Psoas muscle (tissue), 7 donors: ENCODE measurements at regions not wholly inside any gene's neighbourhood (a gene's known extent, or its start where the extent isn't known, plus 50 kb on each side); places are given as distances from the start of the nearest gene placed in this dataset.

Experiments
- ATAC-seq, 4 donors: fragments of 200-7000 bp; cut with Tn5 transposase; one replicate each; pipeline ENCODE4 v1.9.1; 2020; ENCODE audit warnings: moderate library complexity in 3 of 4, mild to moderate bottlenecking in 2 of 4
- DNase-seq, 2 donors: peaks; one replicate each; pipeline ENCODE4 v3.0.0-alpha.2; 2020
- H3K27ac ChIP-seq: fragments of 200-600 bp; one replicate; pipeline ENCODE4 v1.8.0; 2022
- H3K27me3 ChIP-seq, 3 donors: fragments of 200-600 bp in 1 of 3; one replicate each; pipeline versions ENCODE4 v1.6.1 to v1.8.0; 2013 to 2022; ENCODE audit warnings: low read length in 2 of 3, mild to moderate bottlenecking in 2 of 3, moderate library complexity in 1 of 3; ENCODE audit not compliant: insufficient read depth in 3 of 3
- H3K36me3 ChIP-seq, 2 donors: fragments of 200-600 bp in 1 of 2; one replicate each; pipeline versions ENCODE4 v1.6.1 to v1.8.0; 2013 to 2022; ENCODE audit warnings: low read depth in 1 of 2, mild to moderate bottlenecking in 1 of 2, moderate library complexity in 1 of 2; ENCODE audit not compliant: insufficient read depth in 1 of 2
- H3K4me1 ChIP-seq: fragments of 200-600 bp; one replicate; pipeline ENCODE4 v1.8.0; 2022
- H3K4me3 ChIP-seq: fragments of 200-600 bp; one replicate; pipeline ENCODE4 v1.8.0; 2022; ENCODE audit warnings: mild to moderate bottlenecking
- H3K9me3 ChIP-seq: fragments of 200-600 bp; one replicate; pipeline ENCODE4 v1.8.0; 2022
- WGBS, 3 donors: extraction: QIAGEN DNeasy Blood & Tissue Kit; methylation state at CpG; one replicate each; pipeline versions ENCODE4 v1.1.6 to v1.1.7; 2013; 5-methylcytosine and 5-hydroxymethylcytosine counted together
- intact Hi-C, 2 donors: fragments of 100-400 bp; cut with DNase I; formaldehyde crosslinking; loops; one replicate each; pipeline versions ENCODE4 v1.11.0 to v1.14.2; 2022
- TF ChIP-seq, protein P1 (sequence below): fragments of 200-600 bp; IDR thresholded peaks from one replicate; pipeline ENCODE4 v1.8.0; 2022; ENCODE audit warnings: antibody characterized with exemption
- donor health status: healthy with polysubstance abuse.
- donor health status: DM: no; HTN: no; CAD: no; lungs with moderate emphysema.
- donor health status: Bipolar disorder and iron deficiency.
- donor health status: healthy.
- donor health status: DM: yes; HTN: yes; CAD: no.
- donor health status: DM: no; HTN: no; CAD: no.
- donor health status: DM: yes; HTN: yes; CAD: no.

DNA sequence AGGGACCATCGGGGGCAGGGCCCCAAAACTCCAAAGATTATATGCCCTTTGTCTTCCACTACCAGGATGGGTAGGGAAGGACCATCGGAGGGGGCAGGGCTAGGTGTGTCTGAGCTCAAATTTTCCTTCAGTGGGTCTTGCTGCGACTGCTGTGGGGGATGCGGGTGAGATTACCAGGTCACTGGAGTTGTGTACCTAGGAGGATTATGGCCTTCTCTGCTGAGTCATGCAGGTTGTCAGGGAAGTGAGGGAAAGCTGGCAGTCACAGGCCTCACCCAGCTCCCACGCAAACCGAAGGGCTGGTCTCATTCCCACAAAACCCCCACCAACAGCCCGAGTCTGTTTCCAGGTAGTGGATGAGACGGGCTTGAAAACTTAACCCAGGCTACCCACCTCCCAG is 489.4 kb downstream of the ZNF608 start:
- TF ChIP-seq, protein P1, sequence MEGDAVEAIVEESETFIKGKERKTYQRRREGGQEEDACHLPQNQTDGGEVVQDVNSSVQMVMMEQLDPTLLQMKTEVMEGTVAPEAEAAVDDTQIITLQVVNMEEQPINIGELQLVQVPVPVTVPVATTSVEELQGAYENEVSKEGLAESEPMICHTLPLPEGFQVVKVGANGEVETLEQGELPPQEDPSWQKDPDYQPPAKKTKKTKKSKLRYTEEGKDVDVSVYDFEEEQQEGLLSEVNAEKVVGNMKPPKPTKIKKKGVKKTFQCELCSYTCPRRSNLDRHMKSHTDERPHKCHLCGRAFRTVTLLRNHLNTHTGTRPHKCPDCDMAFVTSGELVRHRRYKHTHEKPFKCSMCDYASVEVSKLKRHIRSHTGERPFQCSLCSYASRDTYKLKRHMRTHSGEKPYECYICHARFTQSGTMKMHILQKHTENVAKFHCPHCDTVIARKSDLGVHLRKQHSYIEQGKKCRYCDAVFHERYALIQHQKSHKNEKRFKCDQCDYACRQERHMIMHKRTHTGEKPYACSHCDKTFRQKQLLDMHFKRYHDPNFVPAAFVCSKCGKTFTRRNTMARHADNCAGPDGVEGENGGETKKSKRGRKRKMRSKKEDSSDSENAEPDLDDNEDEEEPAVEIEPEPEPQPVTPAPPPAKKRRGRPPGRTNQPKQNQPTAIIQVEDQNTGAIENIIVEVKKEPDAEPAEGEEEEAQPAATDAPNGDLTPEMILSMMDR, result no peak
- 96 to 98% (median 98%) methylated on average over 8 of the region's 8 CpGs for WGBS, 3 donors
- DNase-seq (no peak), ATAC-seq (no peak)
- Histone ChIP-seq H3K36me3 (no peaks in the 10 kb centered on the region), H3K27me3 (no peaks in the 10 kb centered on the region), H3K4me1 (peaks cover 7% of the 10 kb centered on the region), H3K27ac (no peak overlapping the region), H3K9me3 (no peaks in the 10 kb centered on the region), H3K4me3 (no peak overlapping the region)
- intact Hi-C loops, result no loop called here

DNA sequence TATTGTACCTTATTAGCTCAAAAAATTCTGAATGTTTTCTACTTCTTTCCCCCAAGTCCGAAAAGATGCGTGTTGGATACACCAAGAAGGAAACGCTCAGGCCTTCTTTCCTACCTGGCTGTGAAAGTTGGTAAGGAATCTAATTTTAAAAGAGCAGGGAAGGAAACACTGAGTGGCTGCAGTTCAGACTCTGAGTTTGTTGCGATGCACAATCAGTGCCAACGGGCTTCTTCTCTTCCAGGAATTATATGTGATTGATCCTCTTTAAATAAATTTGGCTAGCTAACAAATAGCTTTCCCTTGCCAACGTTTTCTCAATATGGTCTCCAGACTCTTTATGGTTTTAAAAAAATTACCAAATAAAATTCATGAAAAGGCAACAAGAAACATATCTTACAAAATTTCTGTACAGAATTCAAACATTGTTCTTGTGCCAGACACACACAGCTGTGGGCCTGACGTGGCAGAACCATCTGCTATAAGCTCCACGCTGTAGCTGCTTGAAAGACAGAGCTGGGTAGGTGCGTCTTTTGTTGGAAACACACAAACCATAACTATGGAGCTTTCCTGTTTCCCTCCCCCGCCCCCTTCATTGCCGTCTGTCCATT is 493.1 kb downstream of the ZNF608 start:
- Histone ChIP-seq H3K36me3 (no peaks in the 10 kb centered on the region), H3K27ac (no peak overlapping the region), H3K27me3 (no peaks in the 10 kb centered on the region), H3K9me3 (peaks cover 3% of the 10 kb centered on the region), H3K4me3 (no peak overlapping the region), H3K4me1 (no peaks in the 10 kb centered on the region)
- no peak for ATAC-seq
- no peak for DNase-seq
- 44 to 53% (median 46%) methylated on average over 11 of the region's 11 CpGs for WGBS, 3 donors
- intact Hi-C loops, result no loop called here
- TF ChIP-seq, protein P1, result no peak

DNA sequence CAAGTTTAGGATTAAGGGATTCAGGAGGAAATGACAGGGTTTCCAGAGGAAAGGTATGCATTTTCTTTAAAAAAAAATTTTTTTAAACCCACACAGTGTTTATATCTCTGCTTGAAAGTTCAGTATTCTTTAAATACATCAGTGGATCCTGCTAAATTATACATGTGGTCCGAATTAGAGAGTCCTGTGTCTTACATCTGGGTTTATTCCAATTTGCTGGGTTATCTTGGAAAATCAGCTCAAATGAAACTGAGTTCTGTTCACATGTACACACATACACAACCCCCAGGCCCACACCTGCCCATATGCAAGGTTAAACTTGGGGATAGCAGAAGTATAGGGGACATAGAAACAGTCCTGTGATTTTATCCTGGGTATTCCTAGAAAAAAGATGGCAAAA is 493.7 kb downstream of the ZNF608 start:
- TF ChIP-seq, protein P1, result no peak
- ATAC-seq, result no peak
- 76 to 88% (median 85%) methylated on average over 1 of the region's 1 CpG for WGBS, 3 donors

DNA sequence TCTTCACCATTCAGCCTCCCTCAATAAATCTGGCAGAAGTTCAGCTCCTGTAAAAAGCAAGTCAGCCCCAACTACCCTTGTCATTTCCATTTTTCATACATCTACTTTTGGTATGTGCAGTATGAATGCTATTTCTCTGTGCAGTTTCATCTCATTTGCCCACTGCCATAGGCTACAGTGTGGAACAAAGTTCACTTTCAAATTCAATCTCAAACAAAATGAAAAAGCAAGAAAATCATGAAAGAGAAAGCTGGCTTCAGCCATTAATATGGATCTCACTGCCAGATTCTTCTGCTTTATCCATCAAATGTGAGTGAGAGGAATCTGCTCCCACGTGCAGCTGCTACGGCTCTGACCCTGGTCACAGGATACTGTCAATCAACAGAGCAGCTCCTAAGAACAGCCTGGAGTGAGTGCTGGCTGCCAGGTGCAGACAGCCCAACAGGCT is 494.2 kb downstream of the ZNF608 start:
- Histone ChIP-seq H3K4me1 (no peaks in the 10 kb centered on the region), H3K27ac (no peak overlapping the region), H3K9me3 (peaks cover 4% of the 10 kb centered on the region), H3K36me3 (no peaks in the 10 kb centered on the region), H3K27me3 (no peaks in the 10 kb centered on the region), H3K4me3 (no peak overlapping the region)
- 0 to 9% (median 4%) methylated on average over 2 of the region's 2 CpGs for WGBS, 3 donors
- ATAC-seq (peak in 3 of 4 donors; percentile 49 to 62 (median 58)), DNase-seq (no peak)
- intact Hi-C loops, result no loop called here
- TF ChIP-seq, protein P1, result no peak

More for the DNA sequence above, 493.7 kb downstream of the ZNF608 start:
- Histone ChIP-seq H3K4me1 (no peaks in the 10 kb centered on the region), H3K27me3 (no peaks in the 10 kb centered on the region), H3K4me3 (no peak overlapping the region), H3K9me3 (peaks cover 4% of the 10 kb centered on the region), H3K27ac (no peak overlapping the region), H3K36me3 (no peaks in the 10 kb centered on the region)
- no peak for DNase-seq
- intact Hi-C loops, result no loop called here

DNA sequence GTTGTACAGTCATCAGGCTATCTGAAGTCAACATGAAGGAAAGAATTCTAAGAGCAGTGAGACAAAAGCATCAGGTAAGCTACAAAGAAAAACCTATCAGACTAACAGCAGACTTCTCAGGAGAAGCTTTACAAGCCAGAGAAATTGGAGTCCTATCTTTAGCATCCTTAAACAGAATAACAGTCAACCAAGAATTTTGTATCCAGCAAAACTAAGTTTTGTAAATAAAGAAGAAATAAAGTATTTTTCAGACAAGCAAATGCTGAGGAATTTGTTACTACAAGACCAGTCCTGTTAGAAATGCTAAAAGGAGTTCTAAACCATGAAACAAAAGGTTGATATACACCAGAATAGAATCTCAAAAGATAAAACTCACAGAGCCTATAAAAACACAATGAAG is 501.2 kb downstream of the ZNF608 start:
- Histone ChIP-seq H3K4me1 (no peaks in the 10 kb centered on the region), H3K9me3 (peaks cover 16% of the 10 kb centered on the region), H3K36me3 (no peaks in the 10 kb centered on the region), H3K27ac (no peak overlapping the region), H3K27me3 (no peaks in the 10 kb centered on the region), H3K4me3 (no peak overlapping the region)
- no peak for DNase-seq
- intact Hi-C loops, result no loop called here
- ATAC-seq, result no peak
- TF ChIP-seq, protein P1, result no peak
